Cardiac muscle cell (in vitro differentiated cells and primary cell): ENCODE measurements at regions not wholly inside any gene's neighbourhood (a gene's known extent, or its start where the extent isn't known, plus 50 kb on each side); places are given as distances from the start of the nearest gene placed in this dataset.

Source experiments
- DNase-seq, 2 donors: peaks; one replicate each; pipeline versions ENCODE4 v3.0.0 to v3.0.0-alpha.2; 2010 to 2017; ENCODE audit warnings: low read depth in 1 of 2, low spot score in 1 of 2
- H3K27ac ChIP-seq: fragments of 200-600 bp; sonication (generic); 2 replicates; pipeline ENCODE4 v1.5.1; 2016
- H3K27me3 ChIP-seq: fragments of 200-600 bp; sonication (generic); 2 replicates; pipeline ENCODE4 v1.6.0; 2016; ENCODE audit warnings: control low read depth
- H3K36me3 ChIP-seq: fragments of 200-600 bp; sonication (generic); 2 replicates; pipeline ENCODE4 v1.5.1; 2016; ENCODE audit warnings: control low read depth
- H3K4me1 ChIP-seq: fragments of 200-600 bp; sonication (generic); 2 replicates; pipeline ENCODE4 v1.8.1; 2017; ENCODE audit warnings: low read depth, mild to moderate bottlenecking, mixed run types
- H3K4me3 ChIP-seq: fragments of 200-600 bp; sonication (generic); 2 replicates; pipeline ENCODE4 v1.5.1; 2016; ENCODE audit warnings: mild to moderate bottlenecking
- H3K9me3 ChIP-seq: fragments of 200-600 bp; sonication (generic); 2 replicates; pipeline ENCODE4 v1.5.1; 2017; ENCODE audit warnings: low read depth, mild to moderate bottlenecking, control low read depth
- CTCF ChIP-seq: IDR thresholded peaks from 2 replicates; pipeline ENCODE4 v1.5.1; 2012; ENCODE audit warnings: low read depth, mild to moderate bottlenecking, low read length

DNA sequence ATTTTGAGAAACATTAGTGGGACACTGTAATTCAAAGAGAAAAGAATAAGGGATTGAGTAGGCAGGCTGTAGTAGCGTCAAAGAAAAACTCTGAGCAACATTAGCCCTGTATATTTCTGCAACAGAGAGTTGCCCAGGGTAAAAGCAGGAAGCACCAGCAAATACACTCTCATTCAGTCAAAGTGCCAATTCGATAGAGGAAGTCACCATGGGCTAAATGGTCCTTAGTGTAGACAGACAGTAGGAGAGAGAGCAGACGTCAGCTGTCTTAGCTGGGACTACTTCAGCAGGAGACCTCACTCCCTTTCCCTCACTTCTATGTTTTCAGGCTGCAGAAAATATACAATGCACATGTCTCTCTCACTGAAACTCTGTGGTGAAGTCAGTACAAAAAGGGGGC is 2073.8 kb upstream of the TENM3 start:
- Histone ChIP-seq H3K27me3 (no peaks in the 10 kb centered on the region), H3K4me3 (no peak overlapping the region), H3K36me3 (no peaks in the 10 kb centered on the region), H3K27ac (no peak overlapping the region), H3K4me1 (no peaks in the 10 kb centered on the region), H3K9me3 (no peaks in the 10 kb centered on the region)
- no peak for TF ChIP-seq CTCF
- no peak for DNase-seq

GRCh38 chr4:180169966-180170365 is 2073.2 kb upstream of the TENM3 start:
- no peak for TF ChIP-seq CTCF
- Histone ChIP-seq H3K27ac (no peak overlapping the region), H3K4me3 (no peak overlapping the region), H3K9me3 (no peaks in the 10 kb centered on the region), H3K4me1 (no peaks in the 10 kb centered on the region), H3K36me3 (no peaks in the 10 kb centered on the region), H3K27me3 (no peaks in the 10 kb centered on the region)
- DNase-seq = no peak

DNA sequence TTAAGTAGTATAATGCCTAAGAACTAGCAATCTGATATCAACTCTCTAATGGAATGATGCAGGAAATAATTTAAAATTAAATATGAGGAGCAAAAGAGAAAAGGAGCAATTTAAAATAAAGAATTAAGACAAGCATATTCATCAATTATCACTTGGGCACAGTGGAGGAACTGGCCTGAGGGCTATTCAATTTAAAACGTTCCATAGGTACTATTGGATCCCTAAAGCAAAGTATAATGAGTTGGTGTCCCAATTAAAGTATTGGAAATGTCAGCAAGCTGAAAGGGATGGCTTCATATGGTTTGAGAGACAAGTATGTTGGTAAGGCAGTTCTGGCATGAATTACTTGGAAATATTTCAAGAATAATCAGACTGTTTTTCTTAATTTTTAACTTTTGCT is 2064.1 kb upstream of the TENM3 start:
- Histone ChIP-seq H3K36me3 (no peaks in the 10 kb centered on the region), H3K4me3 (no peak overlapping the region), H3K27ac (no peak overlapping the region), H3K9me3 (no peaks in the 10 kb centered on the region), H3K4me1 (no peaks in the 10 kb centered on the region), H3K27me3 (no peaks in the 10 kb centered on the region)
- no peak for DNase-seq
- TF ChIP-seq CTCF = no peak

- H3K4me1 ChIP-seq = no peaks in the 10 kb centered on the region
- H3K27me3 ChIP-seq = no peaks in the 10 kb centered on the region
- no peak for TF ChIP-seq CTCF
- no peaks in the 10 kb centered on the region for H3K9me3 ChIP-seq
- DNase-seq = no peak
- no peaks in the 10 kb centered on the region for H3K36me3 ChIP-seq
- H3K27ac ChIP-seq = no peak overlapping the region
- H3K4me3 ChIP-seq = no peak overlapping the region
Measured at GRCh38 chr4:180189666-180190065, 2053.5 kb upstream of the TENM3 start.

- no peak for TF ChIP-seq CTCF
- H3K27ac ChIP-seq = no peak overlapping the region
- H3K36me3 ChIP-seq = no peaks in the 10 kb centered on the region
- no peaks in the 10 kb centered on the region for H3K9me3 ChIP-seq
- no peak overlapping the region for H3K4me3 ChIP-seq
- H3K27me3 ChIP-seq = no peaks in the 10 kb centered on the region
- H3K4me1 ChIP-seq = no peaks in the 10 kb centered on the region
- no peak for DNase-seq
Measured at GRCh38 chr4:180190382-180190781, 2052.8 kb upstream of the TENM3 start.

DNA sequence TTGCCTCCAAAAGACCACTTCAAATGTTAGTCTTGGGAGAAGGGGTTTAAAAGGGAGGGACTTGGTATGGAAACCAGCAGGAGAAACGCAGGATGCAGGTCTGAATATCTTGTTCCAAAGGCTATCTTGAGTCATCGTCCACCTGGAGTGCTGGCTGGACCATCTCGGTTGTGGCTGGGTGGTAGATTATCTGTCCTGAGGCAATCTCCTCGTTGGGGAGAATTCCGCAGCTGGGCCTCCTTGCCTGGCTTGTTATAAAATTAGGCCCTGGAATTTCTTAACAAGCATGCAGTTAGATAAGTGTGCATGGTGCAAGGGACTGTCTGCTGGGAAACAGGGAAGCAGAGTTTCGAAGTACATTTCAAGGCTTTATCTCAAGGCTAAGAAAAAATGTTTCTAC is 2045.7 kb upstream of the TENM3 start:
- DNase-seq = peak in 1 of 2 donors; percentile 55
- no peaks in the 10 kb centered on the region for H3K9me3 ChIP-seq
- TF ChIP-seq CTCF = no peak

More for the DNA sequence above, 2045.7 kb upstream of the TENM3 start:
- Histone ChIP-seq H3K4me3 (no peak overlapping the region), H3K27me3 (no peaks in the 10 kb centered on the region), H3K36me3 (no peaks in the 10 kb centered on the region), H3K27ac (peak overlapping the region; percentile 63), H3K4me1 (peaks cover 9% of the 10 kb centered on the region)
